Cardiac fibroblast (primary cell): ENCODE measurements at regions not wholly inside any gene's neighbourhood (a gene's known extent, or its start where the extent isn't known, plus 50 kb on each side); places are given as distances from the start of the nearest gene placed in this dataset.

Experiments
- DNase-seq, 2 donors: peaks; one replicate each; pipeline versions ENCODE4 v3.0.0 to v3.0.0-alpha.2; 2010; ENCODE audit warnings: low read depth in 2 of 2
- H3K4me3 ChIP-seq, 2 donors: replicated peaks in 1 of 2; 1 replicate in 1 of 2; 2 replicates in 1 of 2; pipeline ENCODE4 v1.5.1; 2011; ENCODE audit warnings: low read depth in 2 of 2, low read length in 2 of 2, mild to moderate bottlenecking in 2 of 2, moderate library complexity in 1 of 2
- CTCF ChIP-seq: IDR thresholded peaks from one replicate; pipeline ENCODE4 v1.5.1; 2011; ENCODE audit warnings: low read depth, mild to moderate bottlenecking, low read length, inconsistent platforms

- DNase-seq, result no peak
- H3K4me3 ChIP-seq, result no peak overlapping the region
- TF ChIP-seq CTCF, result no peak
Measured at GRCh38 chr9:79377339-79377855, 194.4 kb upstream of the TLE4 start.

GRCh38 chr9:79378107-79378506 lies 193.7 kb upstream of the TLE4 start:
- DNase-seq, result no peak
- no peak overlapping the region for H3K4me3 ChIP-seq
- TF ChIP-seq CTCF, result no peak

- no peak for DNase-seq
- no peak overlapping the region for H3K4me3 ChIP-seq
- no peak for TF ChIP-seq CTCF
Measured at GRCh38 chr9:79382044-79382443, 189.7 kb upstream of the TLE4 start.

- no peak overlapping the region for H3K4me3 ChIP-seq
- DNase-seq, result no peak
- no peak for TF ChIP-seq CTCF
Measured at GRCh38 chr9:79382458-79382857, 189.3 kb upstream of the TLE4 start.

GRCh38 chr9:79383096-79383495 lies 188.7 kb upstream of the TLE4 start:
- DNase-seq, result no peak
- no peak overlapping the region for H3K4me3 ChIP-seq
- TF ChIP-seq CTCF, result no peak

- no peak for TF ChIP-seq CTCF
- DNase-seq, result no peak
- no peak overlapping the region for H3K4me3 ChIP-seq
Measured at GRCh38 chr9:79384091-79384490, 187.7 kb upstream of the TLE4 start.

- TF ChIP-seq CTCF, result no peak
- no peak overlapping the region for H3K4me3 ChIP-seq
- DNase-seq, result no peak
Measured at GRCh38 chr9:79384501-79384900, 187.3 kb upstream of the TLE4 start.
